Lung (tissue), 11 donors: ENCODE measurements at regions not wholly inside any gene's neighbourhood (a gene's known extent, or its start where the extent isn't known, plus 50 kb on each side); places are given as distances from the start of the nearest gene placed in this dataset.

Experiments used
- ATAC-seq: fragments of 200-7000 bp; cut with Tn5 transposase; one replicate; pipeline ENCODE4 v1.9.1; 2020; ENCODE audit warnings: moderate number of reproducible peaks; ENCODE audit not compliant: insufficient read depth, low FRiP score
- DNase-seq, 3 donors: peaks; one replicate each; pipeline ENCODE4 v3.0.0-alpha.2; 2013 to 2017
- H3K27ac ChIP-seq, 2 donors: one replicate each; pipeline ENCODE4 v1.5.1; 2013; ENCODE audit warnings: mild to moderate bottlenecking in 2 of 2, moderate library complexity in 2 of 2, control low read depth in 1 of 2, inconsistent platforms in 1 of 2, low read depth in 1 of 2, low read length in 1 of 2
- H3K27me3 ChIP-seq, 3 donors: one replicate each; pipeline ENCODE4 v1.5.1; 2013; ENCODE audit warnings: low read length in 2 of 3; ENCODE audit not compliant: control insufficient read depth in 3 of 3, insufficient read depth in 3 of 3
- H3K36me3 ChIP-seq, 4 donors: one replicate each; pipeline ENCODE4 v1.5.1; 2013; ENCODE audit warnings: low read length in 4 of 4, mild to moderate bottlenecking in 1 of 4, moderate library complexity in 1 of 4; ENCODE audit not compliant: control insufficient read depth in 4 of 4, insufficient read depth in 4 of 4
- H3K4me1 ChIP-seq, 5 donors: one replicate each; pipeline ENCODE4 v1.5.1; 2013; ENCODE audit warnings: low read length in 5 of 5, mild to moderate bottlenecking in 2 of 5, moderate library complexity in 1 of 5; ENCODE audit not compliant: control insufficient read depth in 5 of 5, insufficient read depth in 5 of 5
- H3K4me3 ChIP-seq: one replicate; pipeline ENCODE4 v1.5.1; 2013; ENCODE audit warnings: mild to moderate bottlenecking, control low read depth, moderate library complexity
- H3K9ac ChIP-seq, 2 donors: one replicate each; pipeline ENCODE4 v1.5.1; 2013; ENCODE audit warnings: low read length in 2 of 2, control low read depth in 1 of 2; ENCODE audit not compliant: insufficient read depth in 1 of 2
- H3K9me3 ChIP-seq, 4 donors: one replicate each; pipeline ENCODE4 v1.5.1; 2013; ENCODE audit warnings: low read length in 3 of 4, mild to moderate bottlenecking in 1 of 4, moderate library complexity in 1 of 4; ENCODE audit not compliant: control insufficient read depth in 4 of 4, insufficient read depth in 3 of 4
- WGBS, 2 donors: extraction: QIAGEN DNeasy Blood & Tissue Kit; methylation state at CpG; one replicate each; pipeline ENCODE4 v1.1.7; 2013; 5-methylcytosine and 5-hydroxymethylcytosine counted together
- TF ChIP-seq, protein P1 (sequence below): IDR thresholded peaks from 2 replicates; pipeline ENCODE4 v1.5.1; 2012; ENCODE audit warnings: mild to moderate bottlenecking; ENCODE audit errors: control extremely low read depth, extremely low read depth
- donor health status: control.
- donor health status: control.
- donor health status: Bipolar disorder and iron deficiency.
- donor health status: healthy.
- donor health status: DM: yes; HTN: yes; CAD: no.

DNA sequence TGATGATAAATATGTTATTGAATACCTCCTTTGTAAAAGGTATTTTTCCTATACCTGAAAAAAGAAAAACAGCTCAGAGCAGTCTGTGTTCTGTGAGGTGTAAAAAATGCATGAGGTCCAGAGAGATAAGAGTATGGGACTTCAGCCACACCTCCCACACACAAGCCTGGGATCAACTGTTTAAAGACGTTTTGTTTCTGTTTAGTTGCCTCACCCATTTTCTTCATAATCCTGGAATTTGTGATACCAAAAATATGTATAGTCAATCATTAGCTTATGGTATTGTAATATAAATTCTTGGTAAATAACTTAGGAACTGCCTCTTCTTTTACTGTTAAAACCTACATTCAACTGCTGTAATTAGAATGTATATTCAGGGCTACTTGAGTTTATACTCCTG is 1322.9 kb upstream of the TMEFF2 start:
- Histone ChIP-seq H3K9me3 (no peaks in the 10 kb centered on the region), H3K27ac (no peak overlapping the region), H3K4me3 (no peak overlapping the region), H3K4me1 (no peaks in the 10 kb centered on the region), H3K36me3 (no peaks in the 10 kb centered on the region), H3K9ac (no peak overlapping the region), H3K27me3 (no peaks in the 10 kb centered on the region)
- WGBS, 2 donors, result 61 to 80% methylated on average over 1 of the region's 1 CpG
- TF ChIP-seq, protein P1, sequence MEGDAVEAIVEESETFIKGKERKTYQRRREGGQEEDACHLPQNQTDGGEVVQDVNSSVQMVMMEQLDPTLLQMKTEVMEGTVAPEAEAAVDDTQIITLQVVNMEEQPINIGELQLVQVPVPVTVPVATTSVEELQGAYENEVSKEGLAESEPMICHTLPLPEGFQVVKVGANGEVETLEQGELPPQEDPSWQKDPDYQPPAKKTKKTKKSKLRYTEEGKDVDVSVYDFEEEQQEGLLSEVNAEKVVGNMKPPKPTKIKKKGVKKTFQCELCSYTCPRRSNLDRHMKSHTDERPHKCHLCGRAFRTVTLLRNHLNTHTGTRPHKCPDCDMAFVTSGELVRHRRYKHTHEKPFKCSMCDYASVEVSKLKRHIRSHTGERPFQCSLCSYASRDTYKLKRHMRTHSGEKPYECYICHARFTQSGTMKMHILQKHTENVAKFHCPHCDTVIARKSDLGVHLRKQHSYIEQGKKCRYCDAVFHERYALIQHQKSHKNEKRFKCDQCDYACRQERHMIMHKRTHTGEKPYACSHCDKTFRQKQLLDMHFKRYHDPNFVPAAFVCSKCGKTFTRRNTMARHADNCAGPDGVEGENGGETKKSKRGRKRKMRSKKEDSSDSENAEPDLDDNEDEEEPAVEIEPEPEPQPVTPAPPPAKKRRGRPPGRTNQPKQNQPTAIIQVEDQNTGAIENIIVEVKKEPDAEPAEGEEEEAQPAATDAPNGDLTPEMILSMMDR, result no peak
- DNase-seq (no peak), ATAC-seq (no peak)

DNA sequence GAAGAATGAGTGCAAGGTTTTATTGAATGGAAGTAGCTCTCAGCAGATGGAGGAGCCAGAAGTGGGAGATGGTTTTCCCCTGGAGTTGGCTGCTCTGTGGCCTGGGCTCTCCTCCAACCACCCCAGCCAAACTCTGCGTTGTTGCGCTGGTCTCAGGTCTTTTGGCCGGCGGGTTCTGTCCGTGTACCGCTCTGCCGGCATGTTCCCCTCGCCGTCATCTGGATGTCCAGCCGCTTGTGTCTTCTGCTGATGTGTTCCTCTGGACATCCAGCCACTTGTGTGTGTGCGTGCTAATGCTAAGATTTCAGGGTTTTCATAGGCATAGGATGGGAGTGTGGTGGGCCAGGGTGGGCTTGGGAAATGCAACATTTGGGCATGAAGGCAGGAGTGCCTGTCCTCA is 1311.3 kb upstream of the TMEFF2 start:
- Histone ChIP-seq H3K36me3 (no peaks in the 10 kb centered on the region), H3K4me1 (no peaks in the 10 kb centered on the region), H3K9ac (no peak overlapping the region), H3K4me3 (no peak overlapping the region), H3K9me3 (peaks cover 0 to 3% (median 0%) of the 10 kb centered on the region in 4 donors), H3K27me3 (no peaks in the 10 kb centered on the region), H3K27ac (no peak overlapping the region)
- no peak for ATAC-seq
- DNase-seq, result no peak
- TF ChIP-seq, protein P1, result no peak
- WGBS, 2 donors, result 96 to 99% methylated on average over 11 of the region's 11 CpGs

DNA sequence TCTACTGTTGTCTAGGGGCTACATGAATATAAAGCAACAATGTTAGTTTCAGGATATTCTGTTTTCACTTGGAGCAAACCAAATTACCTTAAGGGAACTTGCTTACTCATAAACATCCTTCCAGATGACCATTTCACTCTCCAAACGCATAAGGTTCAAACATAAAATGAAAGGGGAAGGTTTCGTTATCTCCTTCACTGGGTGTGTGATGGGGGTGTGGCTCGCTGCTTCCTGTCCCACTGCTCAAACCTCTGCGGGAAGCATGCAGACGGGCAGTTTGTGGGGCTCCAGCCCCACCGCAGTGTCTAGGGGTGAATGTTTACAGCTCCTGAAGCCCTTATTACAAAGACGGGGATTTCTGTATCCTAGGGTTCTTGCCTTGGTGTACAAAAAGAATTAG is 1310.9 kb upstream of the TMEFF2 start:
- DNase-seq (no peak), ATAC-seq (no peak)
- WGBS, 2 donors, result 75 to 82% methylated on average over 7 of the region's 7 CpGs
- Histone ChIP-seq H3K36me3 (no peaks in the 10 kb centered on the region), H3K4me1 (no peaks in the 10 kb centered on the region), H3K27me3 (no peaks in the 10 kb centered on the region), H3K4me3 (no peak overlapping the region), H3K9me3 (peaks cover 0 to 3% (median 0%) of the 10 kb centered on the region in 4 donors), H3K27ac (no peak overlapping the region), H3K9ac (no peak overlapping the region)
- TF ChIP-seq, protein P1, result no peak

DNA sequence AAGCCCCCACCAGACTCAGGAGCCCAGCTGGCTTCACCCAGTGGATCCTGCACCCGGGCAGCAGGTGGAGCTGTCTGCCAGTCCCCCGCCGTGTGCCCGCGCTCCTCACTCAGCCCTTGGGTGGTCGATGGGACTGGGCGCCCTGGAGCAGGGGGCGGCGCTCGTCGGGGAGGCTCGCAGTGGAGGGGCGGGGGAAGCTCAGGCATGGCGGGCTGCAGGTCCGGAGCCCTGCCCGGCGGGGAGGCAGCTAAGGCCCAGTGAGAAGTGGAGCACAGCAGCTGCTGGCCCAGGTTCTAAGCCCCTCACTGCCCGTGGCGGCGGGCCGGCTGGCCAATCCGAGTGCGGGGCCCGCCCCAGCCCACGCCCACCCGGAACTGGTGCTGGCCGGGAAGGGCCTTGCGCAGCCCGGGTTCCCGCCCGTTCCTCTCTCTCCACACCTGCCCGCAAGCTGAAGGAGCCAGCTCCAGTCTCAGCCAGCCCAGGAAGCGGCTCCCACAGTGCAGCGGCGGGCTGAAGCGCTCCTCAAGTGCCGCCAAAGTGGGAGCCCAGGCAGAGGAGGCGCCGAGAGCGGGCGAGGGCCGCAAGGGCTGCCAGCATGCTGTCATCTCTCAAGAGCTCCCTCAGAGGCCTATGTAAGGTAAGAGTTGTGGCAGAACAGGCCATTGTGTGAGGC is 1307.8 kb upstream of the TMEFF2 start:
- H3K36me3 ChIP-seq, result no peaks in the 10 kb centered on the region
- no peaks in the 10 kb centered on the region for H3K4me1 ChIP-seq
- peaks cover 0 to 3% (median 0%) of the 10 kb centered on the region in 4 donors for H3K9me3 ChIP-seq
- ATAC-seq, result no peak
- H3K9ac ChIP-seq, result no peak overlapping the region
- TF ChIP-seq, protein P1, result no peak
- WGBS, 2 donors, result 90 to 95% methylated on average over 33 to 42 of the region's 42 CpGs
- no peaks in the 10 kb centered on the region for H3K27me3 ChIP-seq
- H3K4me3 ChIP-seq, result no peak overlapping the region
- H3K27ac ChIP-seq, result no peak overlapping the region
- peak in 1 of 3 donors; percentile 2 for DNase-seq
